GM19452 (cell line): ENCODE measurements at regions not wholly inside any gene's neighbourhood (a gene's known extent, or its start where the extent isn't known, plus 50 kb on each side); places are given as distances from the start of the nearest gene placed in this dataset.
"Not testable (repeated sequence)": the region's sequence is repeated elsewhere in the genome, so short reads cannot be mapped to it uniquely, and the experiment has no call there.

Experiments
- ATAC-seq: cut with Tn5 transposase; IDR thresholded peaks from one replicate; pipeline ENCODE4 v1.9.1; 2021; ENCODE audit not compliant: unreplicated experiment

- no peak for ATAC-seq
Measured at GRCh38 chr2:125341353-125341752, 1314.6 kb upstream of the GYPC start.

- ATAC-seq: not testable (repeated sequence)
Measured at GRCh38 chr2:125353542-125353941, 1302.4 kb upstream of the GYPC start.

DNA sequence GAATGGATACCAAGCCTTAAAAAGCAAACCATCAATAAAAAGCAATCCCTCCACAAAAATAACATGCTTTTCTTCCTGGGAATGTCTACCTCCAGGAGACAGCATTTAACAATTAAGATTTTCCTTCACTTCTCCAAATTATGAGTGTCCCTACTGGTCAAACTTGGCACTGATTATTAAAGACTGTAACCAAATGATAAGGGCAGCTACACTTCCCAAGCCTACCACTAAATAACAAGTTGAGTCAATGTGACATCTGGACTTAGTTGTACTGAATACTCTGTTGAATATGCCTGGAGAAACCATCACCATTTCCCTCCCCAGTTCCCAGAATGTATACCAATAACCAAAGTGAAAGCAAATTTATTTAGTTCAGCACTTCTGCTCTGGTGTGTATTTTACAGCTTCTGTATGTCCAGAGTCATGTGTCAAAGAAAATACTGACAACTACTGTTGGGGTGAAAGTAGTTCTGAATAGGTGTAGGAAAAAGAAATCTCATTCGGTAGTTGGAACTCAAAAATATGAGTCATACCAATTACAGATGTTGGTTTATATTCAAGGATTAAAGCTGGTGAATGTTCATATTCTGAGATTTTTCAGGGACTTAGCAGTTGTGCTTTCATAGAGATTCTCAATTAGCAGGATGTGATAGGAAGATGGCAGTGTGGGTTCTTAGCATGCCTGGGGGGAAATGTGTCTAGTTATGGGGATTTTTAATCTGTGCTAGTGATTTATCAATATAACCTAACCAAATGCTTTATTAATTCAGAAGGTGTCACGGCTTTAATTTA lies 1291.6 kb upstream of the GYPC start:
- ATAC-seq: no peak

- no peak for ATAC-seq
Measured at GRCh38 chr2:125364984-125365265, 1291.0 kb upstream of the GYPC start.

GRCh38 chr2:125371867-125372266 lies 1284.1 kb upstream of the GYPC start:
- no peak for ATAC-seq

DNA sequence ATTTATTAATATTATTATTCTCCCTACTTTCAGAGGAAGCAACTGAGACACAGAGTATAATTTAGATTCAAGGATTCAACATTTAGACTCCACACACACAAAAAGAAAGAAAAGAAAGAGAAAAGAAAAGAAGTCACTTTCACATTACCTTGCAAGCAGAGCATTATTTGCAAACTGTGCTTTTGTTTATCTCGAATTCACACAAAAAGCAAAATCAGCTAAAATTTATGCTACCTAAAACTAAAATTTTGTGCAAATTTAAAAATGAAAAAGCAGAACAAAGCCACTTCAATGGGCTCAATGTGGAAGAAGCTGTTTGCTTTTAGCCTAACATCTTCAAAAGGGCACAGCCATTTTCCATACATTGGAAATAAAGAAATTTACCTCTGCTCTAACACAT lies 1282.7 kb upstream of the GYPC start:
- ATAC-seq: no peak

GRCh38 chr2:125386074-125386473 lies 1269.9 kb upstream of the GYPC start:
- ATAC-seq: no peak

GRCh38 chr2:125397535-125398251 lies 1258.3 kb upstream of the GYPC start:
- ATAC-seq: peak; percentile 85

DNA sequence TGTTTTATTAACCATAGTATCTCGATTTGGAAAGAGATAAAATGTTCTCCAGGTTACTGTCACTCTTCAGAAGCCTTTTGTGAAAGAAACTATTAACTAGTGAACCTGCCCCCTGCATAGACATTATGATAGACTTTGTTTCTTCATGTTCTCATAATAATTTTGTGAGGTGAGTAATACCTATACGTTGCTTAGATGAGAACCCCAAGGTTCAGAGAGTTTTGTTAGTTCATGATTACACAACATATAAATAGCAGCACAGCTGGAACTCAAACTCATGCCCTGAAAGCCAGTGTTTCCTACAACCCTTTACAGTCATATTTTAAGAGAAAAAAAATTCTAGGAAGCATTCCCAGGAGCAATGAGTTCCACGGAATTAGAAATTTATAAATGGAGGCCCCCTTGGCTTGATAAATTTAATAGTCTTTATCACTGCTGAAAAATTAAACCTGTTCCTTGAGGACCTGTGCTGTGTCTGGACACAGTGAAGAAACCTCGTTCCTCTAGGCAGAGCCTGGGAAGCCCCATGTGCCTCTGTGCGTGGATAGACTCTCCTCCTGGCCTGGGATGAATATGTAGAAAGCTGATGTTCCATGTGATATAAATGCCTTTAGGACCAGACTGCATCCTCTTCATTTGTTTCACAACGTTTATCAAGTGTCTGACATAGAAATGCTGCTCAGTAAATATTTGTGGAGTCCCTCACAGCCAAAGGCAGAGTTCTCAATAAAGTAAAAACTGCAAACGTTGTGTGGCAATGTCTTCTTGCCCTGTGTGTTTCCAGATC lies 1257.0 kb upstream of the GYPC start:
- ATAC-seq: peak; percentile 47

GRCh38 chr2:125405816-125406215 lies 1250.1 kb upstream of the GYPC start:
- ATAC-seq: no peak

DNA sequence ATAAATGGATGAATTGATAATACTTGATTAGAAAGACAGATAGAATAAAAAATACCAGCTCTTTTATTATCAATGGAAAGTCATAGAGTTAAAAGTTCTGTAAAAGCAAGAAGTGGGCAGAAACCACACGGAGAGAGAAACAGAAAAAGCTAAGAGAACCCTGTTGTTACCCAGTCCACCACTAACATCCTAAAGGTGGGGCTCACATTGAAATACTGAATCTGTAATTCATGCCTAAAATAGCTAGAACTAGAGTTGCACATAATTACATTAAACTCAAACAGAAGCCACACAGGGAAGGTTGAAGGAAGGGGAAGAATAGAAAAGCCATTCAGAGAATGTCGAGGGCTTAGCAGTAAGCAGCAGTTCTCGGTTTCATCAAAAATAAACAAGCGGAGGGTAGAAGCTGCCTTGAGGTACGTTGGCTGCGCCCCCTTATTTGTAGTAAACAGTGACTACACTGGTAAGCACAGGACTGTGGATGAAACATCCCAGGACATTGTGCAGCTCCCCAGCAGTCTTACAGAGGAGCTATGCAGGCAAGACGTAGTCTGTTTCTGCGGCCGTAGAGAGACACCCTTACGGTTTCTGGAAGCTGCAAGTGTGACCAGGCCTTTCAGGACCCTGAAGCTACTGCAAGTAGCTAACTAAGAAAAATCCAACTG lies 1247.0 kb upstream of the GYPC start:
- ATAC-seq: no peak

GRCh38 chr2:125418483-125418882 lies 1237.5 kb upstream of the GYPC start:
- no peak for ATAC-seq

- not testable (repeated sequence) for ATAC-seq
Measured at GRCh38 chr2:125422198-125422770, 1233.7 kb upstream of the GYPC start.

DNA sequence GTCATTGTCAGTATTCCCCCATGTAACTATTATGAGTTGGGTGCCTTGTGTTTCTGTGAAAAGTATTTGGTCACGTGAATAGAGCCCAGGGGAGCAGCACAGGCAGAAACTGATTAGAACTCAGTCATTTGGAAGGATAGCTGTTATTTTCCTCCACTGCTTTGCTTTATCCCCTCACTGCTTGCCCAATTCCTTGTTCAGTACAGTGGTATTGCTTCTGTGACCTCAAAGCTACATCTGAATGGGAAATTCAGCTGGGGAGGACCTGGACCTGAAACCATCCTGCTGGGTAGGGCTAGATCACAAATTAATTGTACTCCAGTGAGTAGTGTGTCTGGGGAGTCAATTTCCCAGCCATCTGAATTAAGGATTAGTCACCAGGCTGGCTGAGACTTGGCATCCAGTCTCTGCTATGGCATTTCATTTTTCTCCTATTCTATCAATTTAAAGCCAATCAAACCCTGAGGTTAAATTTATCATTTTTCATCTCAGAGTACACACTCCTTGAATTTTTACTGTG lies 1231.6 kb upstream of the GYPC start:
- no peak for ATAC-seq

- no peak for ATAC-seq
Measured at GRCh38 chr2:125427721-125428315, 1228.1 kb upstream of the GYPC start.

DNA sequence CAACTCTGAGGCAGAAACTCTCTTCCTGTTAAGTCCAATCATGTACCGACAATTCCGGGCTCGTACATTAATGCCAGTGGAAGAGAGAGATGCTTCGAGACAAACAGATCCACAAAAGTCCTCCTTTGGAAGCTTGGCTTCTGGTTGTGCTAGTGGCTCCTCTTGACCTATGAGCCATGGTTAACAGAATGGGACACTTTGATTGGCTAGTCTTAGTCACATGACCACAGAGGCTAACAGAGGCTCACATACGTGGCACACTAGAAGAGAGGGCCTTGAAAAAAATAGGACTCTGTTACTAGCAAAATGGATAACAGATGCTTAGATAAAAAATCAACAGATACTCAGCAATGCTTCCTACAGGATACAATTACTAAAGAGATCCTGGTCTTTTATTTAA lies 1211.9 kb upstream of the GYPC start:
- ATAC-seq: no peak

DNA sequence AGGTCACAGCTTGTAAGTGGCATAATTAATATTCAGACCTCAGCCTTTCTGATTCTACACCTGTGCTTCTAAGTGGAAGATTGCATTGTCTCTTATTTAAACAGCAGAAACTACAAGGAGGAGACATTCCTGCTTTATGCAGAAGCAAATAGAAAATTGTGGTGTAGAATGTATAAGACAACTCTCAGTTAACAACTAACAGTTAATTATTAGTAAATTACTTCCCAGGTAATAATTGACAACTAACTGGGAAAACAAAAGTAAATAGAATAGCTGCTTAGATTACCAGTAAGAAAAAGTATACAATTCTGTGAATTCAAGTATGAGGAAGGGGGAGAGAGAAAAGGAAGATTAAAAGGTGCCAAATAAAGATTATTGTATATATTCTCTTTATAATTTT lies 1210.5 kb upstream of the GYPC start:
- ATAC-seq: no peak

DNA sequence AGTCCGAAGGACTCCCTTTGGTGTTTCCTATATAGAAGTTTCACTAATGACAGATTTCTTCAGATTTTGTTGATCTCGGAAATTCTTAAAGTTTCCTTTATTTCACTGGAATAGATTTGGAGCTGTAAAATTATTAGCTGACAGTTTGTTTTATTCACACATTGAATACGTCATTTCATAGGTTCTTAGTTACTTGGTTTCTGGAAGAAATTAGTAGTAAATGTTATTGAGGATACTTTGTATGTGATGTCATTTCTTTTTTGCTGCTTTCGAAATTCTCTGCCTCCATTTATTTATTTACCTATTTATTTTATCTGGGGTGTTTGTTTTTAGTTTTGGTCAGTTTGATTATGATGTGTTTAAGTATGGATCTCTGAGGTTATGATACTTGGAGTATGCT lies 1205.9 kb upstream of the GYPC start:
- no peak for ATAC-seq

DNA sequence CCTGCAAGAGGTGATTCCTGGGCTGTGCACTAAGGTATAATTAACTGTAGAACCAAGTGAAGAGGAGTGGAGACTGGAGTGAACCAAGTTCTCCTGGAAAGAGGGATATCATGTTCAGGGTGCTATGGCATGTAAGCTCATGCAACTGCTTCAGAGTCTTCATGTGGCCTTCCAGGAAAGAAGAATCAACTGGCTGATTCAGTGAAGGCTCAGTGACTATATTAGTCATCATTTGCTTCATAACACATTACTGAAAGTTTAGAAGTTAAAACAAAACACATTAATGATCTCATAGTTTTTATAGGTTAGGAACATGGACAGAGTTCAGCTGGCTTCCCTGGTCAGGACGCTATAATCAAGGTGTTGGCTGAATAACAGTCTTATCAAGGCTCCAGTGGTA lies 1200.8 kb upstream of the GYPC start:
- peak; percentile 51 for ATAC-seq

DNA sequence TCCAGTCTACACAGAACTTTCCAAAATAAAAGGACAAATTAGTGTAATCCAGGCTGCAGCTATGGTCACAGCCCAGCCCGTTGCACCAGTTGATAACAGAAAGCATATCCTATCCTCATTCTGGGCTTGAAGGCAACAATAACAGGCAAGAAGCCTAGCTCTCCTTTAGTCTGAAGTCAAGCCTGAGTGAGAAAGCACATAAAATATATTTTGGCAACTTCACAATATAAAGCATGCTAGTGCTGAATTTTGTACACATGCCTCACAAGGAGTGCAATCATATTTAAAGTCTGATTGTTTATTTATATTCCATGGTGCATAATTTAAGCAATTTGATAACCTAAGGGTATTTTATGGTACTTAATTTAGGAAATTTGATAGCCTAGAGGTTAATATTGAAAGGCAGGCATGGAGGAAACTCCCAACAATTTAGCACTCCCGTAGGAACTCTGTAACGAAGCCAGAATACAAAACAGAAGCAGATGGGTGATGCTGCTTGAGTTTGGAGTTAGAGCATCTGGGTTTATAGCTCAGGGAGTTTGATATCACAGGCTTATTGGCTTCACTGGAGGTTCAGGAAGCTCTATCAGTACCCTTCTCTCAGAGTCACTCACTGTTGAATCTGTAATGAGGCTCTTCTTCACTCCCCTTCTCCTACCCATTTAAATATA lies 1199.1 kb upstream of the GYPC start:
- ATAC-seq: no peak
